GM21786 (cell line): ENCODE measurements at regions not wholly inside any gene's neighbourhood (a gene's known extent, or its start where the extent isn't known, plus 50 kb on each side); places are given as distances from the start of the nearest gene placed in this dataset.

Experiments
- ATAC-seq: cut with Tn5 transposase; IDR thresholded peaks from one replicate; pipeline ENCODE4 v1.9.1; 2021; ENCODE audit not compliant: unreplicated experiment

DNA sequence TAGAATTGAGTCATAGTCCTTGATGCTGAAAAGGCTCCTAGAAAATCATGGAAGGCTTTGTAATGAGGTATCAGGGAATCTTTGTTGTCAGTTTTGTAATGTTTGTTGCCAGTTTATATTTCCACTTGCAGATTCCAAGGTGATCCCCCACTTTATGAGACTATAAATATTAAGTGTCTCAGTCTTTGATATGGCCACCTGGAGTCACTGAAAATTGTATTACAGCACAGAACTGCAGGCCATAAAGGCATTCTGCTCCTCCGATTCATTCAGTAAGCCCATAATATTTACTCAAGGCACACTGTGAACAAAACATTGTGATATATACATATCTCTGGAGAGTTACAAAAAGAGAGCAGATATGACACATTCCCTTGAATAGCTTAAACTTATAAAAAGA, 457.8 kb upstream of the ZNF385D start:
- no peak for ATAC-seq

- ATAC-seq: no peak
These were observed 458.6 kb upstream of the ZNF385D start for GRCh38 chr3:22209578-22209977.

DNA sequence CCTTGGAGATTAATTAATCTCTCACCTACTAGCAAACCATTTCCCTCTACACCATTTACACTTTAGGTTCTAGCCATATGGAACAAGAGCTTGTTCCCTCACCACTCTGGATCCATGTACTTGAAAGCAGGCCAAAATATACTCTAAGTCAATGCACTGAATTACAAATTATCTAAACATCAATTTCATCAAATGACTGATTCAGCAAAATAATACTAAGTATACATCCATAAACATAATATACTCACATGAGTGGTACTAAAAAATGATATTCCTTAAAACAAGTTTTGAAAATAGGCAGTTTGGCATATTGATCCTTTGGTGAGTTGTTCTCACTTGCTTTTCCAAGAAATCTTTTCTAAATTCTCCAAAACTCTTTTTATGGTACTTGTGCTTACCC, 459.7 kb upstream of the ZNF385D start:
- ATAC-seq: no peak

GRCh38 chr3:22216601-22217000, 465.6 kb upstream of the ZNF385D start:
- ATAC-seq: no peak

DNA sequence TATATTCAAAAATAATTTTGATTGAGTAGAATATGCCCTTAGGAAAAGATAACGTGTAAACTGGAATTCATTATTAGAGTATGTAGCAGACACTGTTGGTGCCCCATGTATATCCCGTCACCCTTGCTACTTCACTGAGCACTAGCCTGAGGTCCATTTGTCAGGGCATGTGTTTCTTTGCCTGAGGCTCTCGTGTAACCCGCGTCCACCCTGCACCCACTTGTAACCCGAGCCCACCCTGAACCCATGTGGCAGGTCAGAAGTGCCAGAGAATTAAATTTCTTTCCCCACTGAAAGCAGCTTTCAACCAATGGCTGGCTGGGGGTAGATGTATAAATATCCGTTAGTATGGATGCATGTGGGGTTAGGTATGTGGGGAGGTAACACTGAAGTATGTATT, 474.2 kb upstream of the ZNF385D start:
- no peak for ATAC-seq

- ATAC-seq: no peak
These were observed 477.7 kb upstream of the ZNF385D start for GRCh38 chr3:22228705-22229104.

- no peak for ATAC-seq
These were observed 480.1 kb upstream of the ZNF385D start for GRCh38 chr3:22231061-22231460.

DNA sequence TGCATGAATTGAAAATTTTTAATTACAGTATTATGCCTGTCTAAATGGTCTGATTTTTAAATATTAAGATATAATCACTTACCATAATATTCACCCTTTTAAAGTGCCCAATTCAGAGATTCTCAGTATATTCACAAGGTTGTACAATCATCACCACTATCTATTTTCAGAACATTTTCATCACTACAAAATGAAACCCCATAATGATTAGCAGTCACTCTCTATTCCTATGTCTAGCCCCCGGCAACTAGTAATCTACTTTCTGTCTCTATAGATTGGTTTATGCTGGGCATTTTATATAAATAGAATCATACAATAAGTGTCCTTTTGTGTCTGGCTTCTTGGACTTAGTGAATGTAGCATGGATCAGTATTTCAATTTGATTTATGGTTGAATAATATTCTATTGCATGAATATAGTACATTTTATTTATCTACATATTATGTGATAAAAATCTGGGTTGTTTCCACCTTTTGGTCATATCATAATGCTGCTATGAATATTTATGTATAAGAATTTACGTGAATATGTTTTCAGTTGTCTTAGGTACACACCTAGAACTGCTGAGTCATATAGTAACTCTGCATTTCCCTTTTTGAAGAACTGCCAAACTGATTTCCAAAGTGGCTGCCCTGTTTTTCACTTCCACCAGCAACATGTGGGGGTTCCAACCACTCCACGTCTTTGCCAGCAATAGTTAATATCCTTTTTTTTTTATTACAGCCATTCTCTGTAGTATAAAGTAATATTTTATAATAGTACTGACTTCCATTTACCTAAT, 485.7 kb upstream of the ZNF385D start:
- ATAC-seq: peak; percentile 72

DNA sequence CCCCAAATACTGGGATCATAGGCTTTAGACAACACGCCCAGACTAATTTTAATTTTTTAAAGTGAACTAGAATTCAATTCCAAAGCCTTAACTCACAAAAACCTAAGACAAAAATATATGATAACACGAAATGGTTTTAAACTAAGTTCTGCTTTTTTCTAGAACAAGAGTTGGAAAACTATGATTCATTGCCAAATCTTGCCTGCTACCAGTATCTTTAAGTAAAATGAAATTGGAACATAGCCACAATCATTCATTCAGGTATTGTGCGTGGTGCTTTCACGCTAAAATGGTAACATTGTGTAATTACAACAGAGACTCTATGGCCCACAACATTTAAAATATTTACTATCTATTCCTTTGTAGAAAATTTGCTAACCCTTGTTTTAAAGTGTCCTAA, 488.0 kb upstream of the ZNF385D start:
- no peak for ATAC-seq

GRCh38 chr3:22241110-22241509, 490.1 kb upstream of the ZNF385D start:
- no peak for ATAC-seq

- no peak for ATAC-seq
These were observed 493.9 kb upstream of the ZNF385D start for GRCh38 chr3:22244761-22245521.

GRCh38 chr3:22245811-22246583, 495.0 kb upstream of the ZNF385D start:
- no peak for ATAC-seq

DNA sequence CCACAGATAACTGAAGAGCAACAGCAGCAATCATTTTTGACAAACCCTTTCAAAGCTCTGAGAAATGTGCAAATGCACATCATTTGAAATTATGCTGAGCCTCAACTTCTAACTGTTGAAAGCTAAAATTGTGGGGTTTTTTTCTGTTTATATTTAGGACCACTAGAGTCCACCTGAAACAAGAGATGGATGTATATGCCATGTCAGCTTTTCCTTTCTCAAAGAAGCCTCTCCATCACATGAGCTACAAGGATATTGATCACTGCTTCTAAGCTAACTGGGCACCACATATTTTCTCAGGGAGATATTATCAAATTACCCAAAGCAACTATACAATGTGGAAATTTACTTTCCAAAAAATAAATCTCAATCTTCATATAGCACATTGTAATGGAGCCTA, 498.6 kb upstream of the ZNF385D start:
- no peak for ATAC-seq

- ATAC-seq: no peak
These were observed 506.2 kb upstream of the ZNF385D start for GRCh38 chr3:22257252-22257651.

DNA sequence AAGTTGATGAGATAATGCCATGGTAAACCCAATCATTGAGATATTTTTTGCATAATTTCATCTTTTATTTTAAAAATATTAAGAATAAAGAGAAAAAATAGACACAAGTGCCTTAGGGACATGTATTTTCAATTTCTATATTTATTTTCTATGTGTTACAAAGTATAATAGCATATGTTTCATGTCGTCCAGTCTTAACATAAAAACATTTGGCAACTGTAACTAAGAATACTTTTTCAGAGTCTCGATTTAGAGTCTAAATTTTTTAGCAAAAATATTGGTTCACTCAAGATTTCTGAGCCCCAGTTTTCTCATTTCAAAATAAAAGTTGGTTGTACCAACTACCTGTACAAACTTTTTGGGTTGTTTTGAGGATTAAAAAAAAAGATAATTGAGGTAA, 511.4 kb upstream of the ZNF385D start:
- no peak for ATAC-seq

- ATAC-seq: no peak
These were observed 512.0 kb upstream of the ZNF385D start for GRCh38 chr3:22263042-22263441.

GRCh38 chr3:22265403-22265802, 514.4 kb upstream of the ZNF385D start:
- ATAC-seq: no peak

DNA sequence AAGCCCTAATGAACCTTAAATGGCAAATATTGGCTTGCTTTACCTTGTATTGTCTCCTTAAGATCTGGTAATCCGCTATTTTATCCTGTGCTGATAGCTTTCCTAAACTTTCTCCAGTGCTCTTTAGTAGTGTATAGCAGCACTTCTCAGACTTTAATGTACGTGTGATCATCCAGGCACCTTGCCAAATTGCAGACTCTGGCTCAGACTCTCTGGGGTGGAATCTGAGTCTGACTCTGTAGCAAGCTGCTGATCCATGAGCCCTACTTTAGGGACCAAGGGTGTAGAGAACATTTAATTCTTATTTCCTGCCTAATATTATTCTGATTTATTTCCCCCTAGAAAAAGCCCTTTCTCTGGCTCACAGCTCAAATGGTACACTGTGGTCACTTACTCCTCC, 518.8 kb upstream of the ZNF385D start:
- ATAC-seq: no peak

DNA sequence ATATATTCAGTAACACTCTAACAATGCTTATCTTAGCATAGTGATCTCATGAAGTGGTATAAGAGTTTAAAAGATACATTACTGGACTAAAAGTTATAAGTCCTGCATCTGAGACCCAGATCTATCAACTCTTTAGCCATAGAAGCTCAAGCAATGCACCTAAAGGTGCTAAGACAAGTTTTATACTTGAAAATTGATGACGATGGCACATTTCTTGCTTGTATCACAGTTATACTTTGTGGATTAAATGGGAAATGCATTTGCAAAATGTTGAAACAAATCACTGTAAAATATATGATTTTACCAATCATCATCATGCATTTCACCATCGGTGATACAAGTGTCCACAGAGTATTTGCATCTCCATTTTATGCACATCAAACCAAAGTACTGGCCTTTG, 525.3 kb upstream of the ZNF385D start:
- no peak for ATAC-seq

- ATAC-seq: no peak
These were observed 533.5 kb upstream of the ZNF385D start for GRCh38 chr3:22284559-22284958.

DNA sequence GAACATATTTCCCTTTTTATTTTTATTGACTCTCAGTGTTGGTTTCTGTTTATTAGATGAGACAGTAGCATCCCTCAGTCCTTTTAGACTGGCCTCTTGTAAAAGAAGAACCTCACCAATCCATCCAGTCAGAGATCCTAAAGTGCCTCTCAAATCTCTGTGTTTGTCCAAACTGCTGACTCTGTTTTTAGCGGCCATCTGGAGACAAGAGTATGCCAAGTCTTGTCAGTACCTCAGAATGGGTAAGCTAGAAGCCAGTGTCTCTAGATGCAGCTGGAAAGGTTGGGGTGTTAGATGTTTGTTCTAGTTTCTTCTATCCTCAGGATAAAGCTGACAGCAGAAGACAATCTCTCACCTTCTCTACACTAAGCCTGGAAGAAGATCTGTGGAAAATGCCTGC, 537.7 kb upstream of the ZNF385D start:
- no peak for ATAC-seq

GRCh38 chr3:22292681-22293080, 541.7 kb upstream of the ZNF385D start:
- no peak for ATAC-seq
